ENCODE measurements at regions not wholly inside any gene's neighbourhood (a gene's known extent, or its start where the extent isn't known, plus 50 kb on each side); places are given as distances from the start of the nearest gene placed in this dataset.

DNA sequence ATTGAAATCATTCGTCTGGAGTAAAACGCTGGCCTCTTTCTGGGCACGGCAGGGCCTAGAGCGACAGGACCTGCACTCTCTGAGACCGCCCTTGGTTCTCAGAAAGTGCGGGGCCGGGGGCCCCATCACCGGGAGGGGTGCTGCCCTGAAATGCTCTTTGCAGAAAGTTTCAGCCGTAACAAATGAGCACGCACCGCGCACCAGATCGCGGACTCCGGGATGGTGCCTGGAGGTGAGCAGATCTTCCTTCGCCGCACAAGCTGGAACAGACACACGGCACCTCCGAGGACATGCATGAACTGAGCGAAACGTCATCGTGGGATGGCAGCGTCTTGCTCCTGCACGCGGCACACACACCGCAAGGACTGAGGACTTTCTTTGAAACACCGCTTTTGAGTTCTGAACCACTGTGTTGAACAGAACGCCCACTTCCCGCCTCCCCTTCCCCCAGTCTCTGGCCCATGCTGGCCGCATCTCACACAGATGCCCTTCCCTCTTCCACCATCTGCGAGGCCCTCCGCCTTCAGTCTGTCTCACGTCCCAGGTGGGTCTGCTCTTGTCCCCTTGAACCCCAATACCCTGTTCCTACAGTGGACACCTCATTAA, 538.7 kb upstream of the MGMT start:
- no peaks in the 10 kb centered on the region for H3F3A ChIP-seq (ENCODE audit: control insufficient read depth, insufficient read depth)
- H3K9me3 ChIP-seq (ENCODE audit: control insufficient read depth, insufficient read depth, low read length): peaks cover 5% of the 10 kb centered on the region; the same call in 1 of the 2 replicates
- H3K4me2 ChIP-seq (ENCODE audit: low read length): no peak overlapping the region
- H3K27me3 ChIP-seq (ENCODE audit: control insufficient read depth, low read length): no peaks in the 10 kb centered on the region
- H3K27ac ChIP-seq (ENCODE audit: low read depth, low read length): no peak overlapping the region
- H3K4me1 ChIP-seq (ENCODE audit: control insufficient read depth, low read length): no peaks in the 10 kb centered on the region
- no peaks in the 10 kb centered on the region for H4K20me1 ChIP-seq (ENCODE audit: control insufficient read depth, insufficient read depth, low read depth, low read length)
- H3K9me2 ChIP-seq (replicated peaks; ENCODE audit: control insufficient read depth, low read length): no peaks in the 10 kb centered on the region
- no peaks in the 10 kb centered on the region for H3K36me3 ChIP-seq (ENCODE audit: control insufficient read depth, low read length)
- H3K4me3 ChIP-seq (ENCODE audit: low read length): no peak overlapping the region
- no peaks in the 10 kb centered on the region for H3K79me2 ChIP-seq (ENCODE audit: control insufficient read depth, low read length)
- TF ChIP-seq EZH2phosphoT487 (IDR thresholded peaks at IDR 0.05; ENCODE audit: borderline replicate concordance, low read length): no peak
- TF ChIP-seq, protein P1, sequence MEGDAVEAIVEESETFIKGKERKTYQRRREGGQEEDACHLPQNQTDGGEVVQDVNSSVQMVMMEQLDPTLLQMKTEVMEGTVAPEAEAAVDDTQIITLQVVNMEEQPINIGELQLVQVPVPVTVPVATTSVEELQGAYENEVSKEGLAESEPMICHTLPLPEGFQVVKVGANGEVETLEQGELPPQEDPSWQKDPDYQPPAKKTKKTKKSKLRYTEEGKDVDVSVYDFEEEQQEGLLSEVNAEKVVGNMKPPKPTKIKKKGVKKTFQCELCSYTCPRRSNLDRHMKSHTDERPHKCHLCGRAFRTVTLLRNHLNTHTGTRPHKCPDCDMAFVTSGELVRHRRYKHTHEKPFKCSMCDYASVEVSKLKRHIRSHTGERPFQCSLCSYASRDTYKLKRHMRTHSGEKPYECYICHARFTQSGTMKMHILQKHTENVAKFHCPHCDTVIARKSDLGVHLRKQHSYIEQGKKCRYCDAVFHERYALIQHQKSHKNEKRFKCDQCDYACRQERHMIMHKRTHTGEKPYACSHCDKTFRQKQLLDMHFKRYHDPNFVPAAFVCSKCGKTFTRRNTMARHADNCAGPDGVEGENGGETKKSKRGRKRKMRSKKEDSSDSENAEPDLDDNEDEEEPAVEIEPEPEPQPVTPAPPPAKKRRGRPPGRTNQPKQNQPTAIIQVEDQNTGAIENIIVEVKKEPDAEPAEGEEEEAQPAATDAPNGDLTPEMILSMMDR (IDR thresholded peaks at IDR 0.05; ENCODE audit: low read depth, low read length, poor library complexity, severe bottlenecking): no peak

DNA sequence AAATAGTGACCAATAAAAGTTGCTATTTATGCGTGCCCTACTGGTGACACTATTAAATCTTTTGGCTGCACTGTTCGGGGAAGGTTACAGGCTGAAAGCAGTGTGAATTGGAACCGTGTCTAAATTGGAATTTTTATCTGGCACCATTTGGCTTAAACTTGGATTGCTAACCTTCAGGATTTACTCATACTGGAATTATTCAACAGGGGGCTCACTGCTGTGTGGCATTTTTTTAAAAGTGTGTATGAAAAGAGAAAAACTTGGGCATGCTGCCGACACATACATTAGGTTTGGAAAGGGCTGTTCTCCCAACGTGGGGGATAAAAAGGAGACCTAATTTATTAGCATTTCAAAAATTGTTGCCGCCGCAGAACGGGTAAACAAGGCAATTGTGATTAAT, 537.9 kb upstream of the MGMT start:
- Histone ChIP-seq H3K4me1 (ENCODE audit: control insufficient read depth, low read length) (no peaks in the 10 kb centered on the region), H3K9me3 (ENCODE audit: control insufficient read depth, insufficient read depth, low read length) (peaks cover 5% of the 10 kb centered on the region; the same call in 1 of the 2 replicates), H4K20me1 (ENCODE audit: control insufficient read depth, insufficient read depth, low read depth, low read length) (no peaks in the 10 kb centered on the region), H3K9me2 (replicated peaks; ENCODE audit: control insufficient read depth, low read length) (no peaks in the 10 kb centered on the region), H3K79me2 (ENCODE audit: control insufficient read depth, low read length) (no peaks in the 10 kb centered on the region), H3K4me2 (ENCODE audit: low read length) (no peak overlapping the region), H3F3A (ENCODE audit: control insufficient read depth, insufficient read depth) (no peaks in the 10 kb centered on the region), H3K4me3 (ENCODE audit: low read length) (no peak overlapping the region), H3K36me3 (ENCODE audit: control insufficient read depth, low read length) (no peaks in the 10 kb centered on the region), H3K27me3 (ENCODE audit: control insufficient read depth, low read length) (no peaks in the 10 kb centered on the region), H3K27ac (ENCODE audit: low read depth, low read length) (no peak overlapping the region)
- no peak for TF ChIP-seq EZH2phosphoT487 (IDR thresholded peaks at IDR 0.05; ENCODE audit: borderline replicate concordance, low read length)
- TF ChIP-seq, protein P1 (IDR thresholded peaks at IDR 0.05; ENCODE audit: low read depth, low read length, poor library complexity, severe bottlenecking): no peak

DNA sequence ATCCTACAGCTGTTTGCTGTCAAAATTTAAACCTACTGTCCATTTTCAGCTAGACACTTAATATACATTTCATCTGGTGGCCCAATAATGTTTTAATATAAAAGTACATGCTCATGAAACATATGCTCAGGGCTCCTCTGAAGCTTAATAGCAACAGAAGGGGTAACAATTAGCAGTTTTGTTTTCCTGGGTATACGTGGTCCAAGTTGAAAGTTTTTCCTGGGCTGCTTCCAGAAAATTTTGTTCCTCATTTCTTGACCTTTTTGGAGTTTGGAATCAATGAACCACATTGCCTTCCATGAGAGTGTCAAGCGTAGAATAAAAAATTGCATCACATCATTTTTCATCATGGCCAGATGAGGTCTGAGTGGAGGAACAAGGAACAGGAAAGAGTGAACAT, 537.3 kb upstream of the MGMT start:
- no peaks in the 10 kb centered on the region for H3K9me2 ChIP-seq (replicated peaks; ENCODE audit: control insufficient read depth, low read length)
- no peak overlapping the region for H3K4me2 ChIP-seq (ENCODE audit: low read length)
- no peaks in the 10 kb centered on the region for H3K4me1 ChIP-seq (ENCODE audit: control insufficient read depth, low read length)
- H3K79me2 ChIP-seq (ENCODE audit: control insufficient read depth, low read length): no peaks in the 10 kb centered on the region
- H3K27ac ChIP-seq (ENCODE audit: low read depth, low read length): no peak overlapping the region
- no peak overlapping the region for H3K4me3 ChIP-seq (ENCODE audit: low read length)
- no peak for TF ChIP-seq EZH2phosphoT487 (IDR thresholded peaks at IDR 0.05; ENCODE audit: borderline replicate concordance, low read length)
- TF ChIP-seq, protein P1 (IDR thresholded peaks at IDR 0.05; ENCODE audit: low read depth, low read length, poor library complexity, severe bottlenecking): no peak
- H4K20me1 ChIP-seq (ENCODE audit: control insufficient read depth, insufficient read depth, low read depth, low read length): no peaks in the 10 kb centered on the region
- H3K36me3 ChIP-seq (ENCODE audit: control insufficient read depth, low read length): no peaks in the 10 kb centered on the region
- H3K9me3 ChIP-seq (ENCODE audit: control insufficient read depth, insufficient read depth, low read length): peaks cover 5% of the 10 kb centered on the region; the same call in 1 of the 2 replicates
- H3K27me3 ChIP-seq (ENCODE audit: control insufficient read depth, low read length): no peaks in the 10 kb centered on the region
- H3F3A ChIP-seq (ENCODE audit: control insufficient read depth, insufficient read depth): no peaks in the 10 kb centered on the region

All from DOHH2 (cell line).